ENCODE measurements at regions not wholly inside any gene's neighbourhood (a gene's known extent, or its start where the extent isn't known, plus 50 kb on each side); places are given as distances from the start of the nearest gene placed in this dataset.

GRCh38 chr22:48901324-48901723, 926.3 kb downstream of the BRD1 start:
- no peak for TF ChIP-seq REST (IDR thresholded peaks at IDR 0.05; ENCODE audit: insufficient read depth in 1 of 2, low read depth in 2 of 2, low read length in 1 of 2)
- TF ChIP-seq, protein P1, sequence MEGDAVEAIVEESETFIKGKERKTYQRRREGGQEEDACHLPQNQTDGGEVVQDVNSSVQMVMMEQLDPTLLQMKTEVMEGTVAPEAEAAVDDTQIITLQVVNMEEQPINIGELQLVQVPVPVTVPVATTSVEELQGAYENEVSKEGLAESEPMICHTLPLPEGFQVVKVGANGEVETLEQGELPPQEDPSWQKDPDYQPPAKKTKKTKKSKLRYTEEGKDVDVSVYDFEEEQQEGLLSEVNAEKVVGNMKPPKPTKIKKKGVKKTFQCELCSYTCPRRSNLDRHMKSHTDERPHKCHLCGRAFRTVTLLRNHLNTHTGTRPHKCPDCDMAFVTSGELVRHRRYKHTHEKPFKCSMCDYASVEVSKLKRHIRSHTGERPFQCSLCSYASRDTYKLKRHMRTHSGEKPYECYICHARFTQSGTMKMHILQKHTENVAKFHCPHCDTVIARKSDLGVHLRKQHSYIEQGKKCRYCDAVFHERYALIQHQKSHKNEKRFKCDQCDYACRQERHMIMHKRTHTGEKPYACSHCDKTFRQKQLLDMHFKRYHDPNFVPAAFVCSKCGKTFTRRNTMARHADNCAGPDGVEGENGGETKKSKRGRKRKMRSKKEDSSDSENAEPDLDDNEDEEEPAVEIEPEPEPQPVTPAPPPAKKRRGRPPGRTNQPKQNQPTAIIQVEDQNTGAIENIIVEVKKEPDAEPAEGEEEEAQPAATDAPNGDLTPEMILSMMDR (IDR thresholded peaks at IDR 0.05): no peak

All from Panc1 (cell line).